NCI-H69 (cell line): ENCODE measurements at regions not wholly inside any gene's neighbourhood (a gene's known extent, or its start where the extent isn't known, plus 50 kb on each side); places are given as distances from the start of the nearest gene placed in this dataset.
"Not testable (repeated sequence)": the region's sequence is repeated elsewhere in the genome, so short reads cannot be mapped to it uniquely, and the experiment has no call there.

Experiments used
- DNase-seq: peaks from one replicate; lab custom pipeline; 2025; lab: John Stamatoyannopoulos, UW

GRCh38 chr5:106698169-106698568 is 972.6 kb downstream of the EFNA5 start:
- no peak for DNase-seq

GRCh38 chr5:106691701-106692100 is 979.0 kb downstream of the EFNA5 start:
- DNase-seq: no peak

- no peak for DNase-seq
These were observed 980.2 kb downstream of the EFNA5 start for GRCh38 chr5:106690585-106690984.

GRCh38 chr5:106680330-106680729 is 990.4 kb downstream of the EFNA5 start:
- DNase-seq: no peak

GRCh38 chr5:106677057-106677456 is 993.7 kb downstream of the EFNA5 start:
- DNase-seq: no peak

- no peak for DNase-seq
These were observed 995.0 kb downstream of the EFNA5 start for GRCh38 chr5:106675687-106676086.

GRCh38 chr5:106673941-106674340 is 996.8 kb downstream of the EFNA5 start:
- DNase-seq: peak; percentile 19

GRCh38 chr5:106661866-106662265 is 1008.9 kb downstream of the EFNA5 start:
- no peak for DNase-seq

GRCh38 chr5:106660681-106661080 is 1010.1 kb downstream of the EFNA5 start:
- DNase-seq: no peak

GRCh38 chr5:106658150-106658549 is 1012.6 kb downstream of the EFNA5 start:
- DNase-seq: no peak

- DNase-seq: no peak
These were observed 1013.9 kb downstream of the EFNA5 start for GRCh38 chr5:106656821-106657220.

- DNase-seq: no peak
These were observed 1021.7 kb downstream of the EFNA5 start for GRCh38 chr5:106649031-106649430.

- DNase-seq: no peak
These were observed 1022.3 kb downstream of the EFNA5 start for GRCh38 chr5:106648401-106648800.

- DNase-seq: no peak
These were observed 1024.6 kb downstream of the EFNA5 start for GRCh38 chr5:106646106-106646505.

- no peak for DNase-seq
These were observed 1030.2 kb downstream of the EFNA5 start for GRCh38 chr5:106640511-106640910.

- DNase-seq: no peak
These were observed 1031.2 kb downstream of the EFNA5 start for GRCh38 chr5:106639488-106639887.

- no peak for DNase-seq
These were observed 1033.5 kb downstream of the EFNA5 start for GRCh38 chr5:106637275-106637674.

GRCh38 chr5:106634375-106634774 is 1036.4 kb downstream of the EFNA5 start:
- no peak for DNase-seq

GRCh38 chr5:106633825-106634224 is 1036.9 kb downstream of the EFNA5 start:
- DNase-seq: peak; percentile 34

- DNase-seq: not testable (repeated sequence)
These were observed 1042.3 kb downstream of the EFNA5 start for GRCh38 chr5:106628456-106628855.

GRCh38 chr5:106610041-106610440 is 1060.7 kb downstream of the EFNA5 start:
- peak; percentile 33 for DNase-seq

GRCh38 chr5:106601620-106602019 is 1069.1 kb downstream of the EFNA5 start:
- no peak for DNase-seq

GRCh38 chr5:106600803-106601202 is 1069.9 kb downstream of the EFNA5 start:
- no peak for DNase-seq

GRCh38 chr5:106595864-106596263 is 1074.9 kb downstream of the EFNA5 start:
- DNase-seq: no peak

- peak; percentile 24 for DNase-seq
These were observed 1086.5 kb downstream of the EFNA5 start for GRCh38 chr5:106584268-106584667.
